ENCODE measurements at regions not wholly inside any gene's neighbourhood (a gene's known extent, or its start where the extent isn't known, plus 50 kb on each side); places are given as distances from the start of the nearest gene placed in this dataset.

GRCh38 chr9:88077071-88077617 lies 61.1 kb downstream of the SPATA31C2 start:
- Histone ChIP-seq H3K27me3 (ENCODE audit: insufficient read depth, low read length, poor library complexity) (no peaks in the 10 kb centered on the region), H3K23ac (ENCODE audit: low read length) (peak overlapping the region; percentile 37), H3K4me3 (ENCODE audit: low read length) (no peak overlapping the region), H3K18ac (ENCODE audit: low read length) (peak overlapping the region; percentile 45), H3K27ac (ENCODE audit: low read depth, low read length) (no peak overlapping the region), H3K4me1 (ENCODE audit: control insufficient read depth, low read depth, low read length) (no peaks in the 10 kb centered on the region), H3K79me2 (ENCODE audit: control insufficient read depth, insufficient read depth, low read length) (no peaks in the 10 kb centered on the region), H3K56ac (ENCODE audit: low read length) (peak overlapping the region; percentile 95), H2BK120ac (ENCODE audit: low read depth, low read length) (no peak overlapping the region), H4K8ac (ENCODE audit: low read depth, low read length) (no peak overlapping the region), H3K9ac (ENCODE audit: low read length) (peak overlapping the region; percentile 46), H3K4me2 (ENCODE audit: low read length) (no peak overlapping the region), H4K5ac (ENCODE audit: low read length) (no peak overlapping the region), H2AK5ac (ENCODE audit: low read length) (no peak overlapping the region), H2BK5ac (ENCODE audit: low read length) (no peak overlapping the region), H2BK15ac (replicated peaks; ENCODE audit: low read depth) (no peak overlapping the region), H3K36me3 (ENCODE audit: control insufficient read depth, insufficient read depth, low read length) (no peaks in the 10 kb centered on the region), H3K4ac (ENCODE audit: low read depth, low read length) (no peak overlapping the region), H3K79me1 (ENCODE audit: low read length) (no peaks in the 10 kb centered on the region)
- WGBS (ENCODE audit: extremely low coverage, insufficient coverage, low lambda C conversion rate): no CpG with 5 or more reads among the region's 20 CpGs
- DNase-seq: peak; percentile 4

- no peaks in the 10 kb centered on the region for H3K79me1 ChIP-seq (ENCODE audit: low read length)
Measured at GRCh38 chr9:88076286-88077070, 61.8 kb downstream of the SPATA31C2 start.

GRCh38 chr9:88075966-88076285 lies 62.3 kb downstream of the SPATA31C2 start:
- no peaks in the 10 kb centered on the region for H3K79me2 ChIP-seq (ENCODE audit: control insufficient read depth, insufficient read depth, low read length)

More at GRCh38 chr9:88076286-88077070, 61.8 kb downstream of the SPATA31C2 start:
- H2AK5ac ChIP-seq (ENCODE audit: low read length): no peak overlapping the region
- H3K27me3 ChIP-seq (ENCODE audit: insufficient read depth, low read length, poor library complexity): no peaks in the 10 kb centered on the region
- H2BK120ac ChIP-seq (ENCODE audit: low read depth, low read length): no peak overlapping the region
- peak; percentile 83 for DNase-seq
- no peaks in the 10 kb centered on the region for H3K4me1 ChIP-seq (ENCODE audit: control insufficient read depth, low read depth, low read length)
- no peaks in the 10 kb centered on the region for H3K36me3 ChIP-seq (ENCODE audit: control insufficient read depth, insufficient read depth, low read length)
- no peak overlapping the region for H2BK5ac ChIP-seq (ENCODE audit: low read length)
- WGBS (ENCODE audit: extremely low coverage, insufficient coverage, low lambda C conversion rate): no CpG with 5 or more reads among the region's 57 CpGs
- H2BK15ac ChIP-seq (replicated peaks; ENCODE audit: low read depth): no peak overlapping the region
- H3K23ac ChIP-seq (ENCODE audit: low read length): no peak overlapping the region
- H3K4ac ChIP-seq (ENCODE audit: low read depth, low read length): peak overlapping the region; percentile 63
- no peak overlapping the region for H4K8ac ChIP-seq (ENCODE audit: low read depth, low read length)
- no peak overlapping the region for H3K27ac ChIP-seq (ENCODE audit: low read depth, low read length)
- peak overlapping the region; percentile 45 for H3K18ac ChIP-seq (ENCODE audit: low read length)
- H3K56ac ChIP-seq (ENCODE audit: low read length): peak overlapping the region; percentile 95
- no peak overlapping the region for H4K5ac ChIP-seq (ENCODE audit: low read length)
- peak overlapping the region; percentile 73 for H3K9ac ChIP-seq (ENCODE audit: low read length)
- peak overlapping the region; percentile 34 for H3K4me3 ChIP-seq (ENCODE audit: low read length)
- peak overlapping the region; percentile 78 for H3K4me2 ChIP-seq (ENCODE audit: low read length)
- no peaks in the 10 kb centered on the region for H3K79me2 ChIP-seq (ENCODE audit: control insufficient read depth, insufficient read depth, low read length)

GRCh38 chr9:88075506-88075905 lies 62.8 kb downstream of the SPATA31C2 start:
- Histone ChIP-seq H3K79me1 (ENCODE audit: low read length) (no peaks in the 10 kb centered on the region), H2BK120ac (ENCODE audit: low read depth, low read length) (no peak overlapping the region), H3K4me1 (ENCODE audit: control insufficient read depth, low read depth, low read length) (no peaks in the 10 kb centered on the region), H3K9ac (ENCODE audit: low read length) (no peak overlapping the region), H3K18ac (ENCODE audit: low read length) (no peak overlapping the region), H2AK5ac (ENCODE audit: low read length) (no peak overlapping the region), H3K79me2 (ENCODE audit: control insufficient read depth, insufficient read depth, low read length) (no peaks in the 10 kb centered on the region), H3K4me2 (ENCODE audit: low read length) (no peak overlapping the region), H3K23ac (ENCODE audit: low read length) (no peak overlapping the region), H3K27me3 (ENCODE audit: insufficient read depth, low read length, poor library complexity) (no peaks in the 10 kb centered on the region), H3K27ac (ENCODE audit: low read depth, low read length) (no peak overlapping the region), H3K4me3 (ENCODE audit: low read length) (no peak overlapping the region), H4K5ac (ENCODE audit: low read length) (no peak overlapping the region), H3K36me3 (ENCODE audit: control insufficient read depth, insufficient read depth, low read length) (no peaks in the 10 kb centered on the region), H2BK5ac (ENCODE audit: low read length) (no peak overlapping the region), H2BK15ac (replicated peaks; ENCODE audit: low read depth) (no peak overlapping the region), H4K8ac (ENCODE audit: low read depth, low read length) (no peak overlapping the region), H3K4ac (ENCODE audit: low read depth, low read length) (no peak overlapping the region), H3K56ac (ENCODE audit: low read length) (no peak overlapping the region)
- DNase-seq: no peak
- WGBS (ENCODE audit: extremely low coverage, insufficient coverage, low lambda C conversion rate): no CpG with 5 or more reads among the region's 3 CpGs

More at GRCh38 chr9:88075966-88076285, 62.3 kb downstream of the SPATA31C2 start:
- no peak overlapping the region for H4K5ac ChIP-seq (ENCODE audit: low read length)
- H3K4ac ChIP-seq (ENCODE audit: low read depth, low read length): no peak overlapping the region
- H2BK15ac ChIP-seq (replicated peaks; ENCODE audit: low read depth): no peak overlapping the region
- no peak overlapping the region for H2AK5ac ChIP-seq (ENCODE audit: low read length)
- H3K4me1 ChIP-seq (ENCODE audit: control insufficient read depth, low read depth, low read length): no peaks in the 10 kb centered on the region
- peak overlapping the region; percentile 34 for H3K4me3 ChIP-seq (ENCODE audit: low read length)
- peak overlapping the region; percentile 78 for H3K4me2 ChIP-seq (ENCODE audit: low read length)
- no peak overlapping the region for H2BK120ac ChIP-seq (ENCODE audit: low read depth, low read length)
- peak overlapping the region; percentile 73 for H3K9ac ChIP-seq (ENCODE audit: low read length)
- no peak overlapping the region for H3K27ac ChIP-seq (ENCODE audit: low read depth, low read length)
- no CpG with 5 or more reads among the region's 12 CpGs for WGBS (ENCODE audit: extremely low coverage, insufficient coverage, low lambda C conversion rate)
- H3K27me3 ChIP-seq (ENCODE audit: insufficient read depth, low read length, poor library complexity): no peaks in the 10 kb centered on the region
- H3K36me3 ChIP-seq (ENCODE audit: control insufficient read depth, insufficient read depth, low read length): no peaks in the 10 kb centered on the region
- DNase-seq: no peak
- H3K23ac ChIP-seq (ENCODE audit: low read length): no peak overlapping the region
- H3K56ac ChIP-seq (ENCODE audit: low read length): peak overlapping the region; percentile 95
- no peak overlapping the region for H2BK5ac ChIP-seq (ENCODE audit: low read length)
- no peak overlapping the region for H3K18ac ChIP-seq (ENCODE audit: low read length)
- no peak overlapping the region for H4K8ac ChIP-seq (ENCODE audit: low read depth, low read length)
- H3K79me1 ChIP-seq (ENCODE audit: low read length): no peaks in the 10 kb centered on the region

- no peak overlapping the region for H3K4me3 ChIP-seq (ENCODE audit: low read length)
- H4K8ac ChIP-seq (ENCODE audit: low read depth, low read length): no peak overlapping the region
- H3K23ac ChIP-seq (ENCODE audit: low read length): no peak overlapping the region
- H2BK15ac ChIP-seq (replicated peaks; ENCODE audit: low read depth): no peak overlapping the region
- no peak overlapping the region for H2BK120ac ChIP-seq (ENCODE audit: low read depth, low read length)
- H3K4ac ChIP-seq (ENCODE audit: low read depth, low read length): no peak overlapping the region
- H2AK5ac ChIP-seq (ENCODE audit: low read length): no peak overlapping the region
- no peak overlapping the region for H3K27ac ChIP-seq (ENCODE audit: low read depth, low read length)
- H3K79me1 ChIP-seq (ENCODE audit: low read length): no peaks in the 10 kb centered on the region
- no peaks in the 10 kb centered on the region for H3K79me2 ChIP-seq (ENCODE audit: control insufficient read depth, insufficient read depth, low read length)
- H3K56ac ChIP-seq (ENCODE audit: low read length): no peak overlapping the region
- WGBS (ENCODE audit: extremely low coverage, insufficient coverage, low lambda C conversion rate): no CpG with 5 or more reads among the region's 5 CpGs
- H3K9ac ChIP-seq (ENCODE audit: low read length): no peak overlapping the region
- H2BK5ac ChIP-seq (ENCODE audit: low read length): no peak overlapping the region
- no peak for DNase-seq
- H3K27me3 ChIP-seq (ENCODE audit: insufficient read depth, low read length, poor library complexity): no peaks in the 10 kb centered on the region
- no peak overlapping the region for H3K4me2 ChIP-seq (ENCODE audit: low read length)
- H3K18ac ChIP-seq (ENCODE audit: low read length): no peak overlapping the region
- H3K36me3 ChIP-seq (ENCODE audit: control insufficient read depth, insufficient read depth, low read length): no peaks in the 10 kb centered on the region
- no peaks in the 10 kb centered on the region for H3K4me1 ChIP-seq (ENCODE audit: control insufficient read depth, low read depth, low read length)
- no peak overlapping the region for H4K5ac ChIP-seq (ENCODE audit: low read length)
Measured at GRCh38 chr9:88074931-88075330, 63.3 kb downstream of the SPATA31C2 start.

All from mesendoderm (in vitro differentiated cells).